ENCODE measurements at regions not wholly inside any gene's neighbourhood (a gene's known extent, or its start where the extent isn't known, plus 50 kb on each side); places are given as distances from the start of the nearest gene placed in this dataset.

DNA sequence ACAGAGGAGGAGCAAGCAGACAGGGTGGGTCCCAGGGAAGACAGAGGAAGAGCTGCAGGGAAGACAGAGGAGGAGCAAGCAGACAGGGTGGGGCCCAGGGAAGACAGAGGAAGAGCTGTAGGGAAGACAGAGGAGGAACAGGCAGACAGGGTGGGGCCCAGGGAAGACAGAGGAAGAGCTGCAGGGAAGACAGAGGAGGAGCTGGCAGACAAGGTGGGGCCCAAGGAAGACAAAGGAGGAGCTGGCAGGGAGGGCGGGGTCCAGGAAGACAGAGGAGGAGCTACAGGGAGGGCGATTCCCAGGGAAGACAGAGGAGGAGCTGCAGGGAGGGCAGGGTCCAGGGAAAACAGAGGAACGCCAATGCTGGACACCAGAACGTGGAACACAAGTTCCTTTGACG is 66.5 kb downstream of the PLXNA1 start:
- no peak for TF ChIP-seq EZH2phosphoT487 (conservative IDR thresholded peaks at IDR 0.05; ENCODE audit: low read length)
- TF ChIP-seq, protein P1, sequence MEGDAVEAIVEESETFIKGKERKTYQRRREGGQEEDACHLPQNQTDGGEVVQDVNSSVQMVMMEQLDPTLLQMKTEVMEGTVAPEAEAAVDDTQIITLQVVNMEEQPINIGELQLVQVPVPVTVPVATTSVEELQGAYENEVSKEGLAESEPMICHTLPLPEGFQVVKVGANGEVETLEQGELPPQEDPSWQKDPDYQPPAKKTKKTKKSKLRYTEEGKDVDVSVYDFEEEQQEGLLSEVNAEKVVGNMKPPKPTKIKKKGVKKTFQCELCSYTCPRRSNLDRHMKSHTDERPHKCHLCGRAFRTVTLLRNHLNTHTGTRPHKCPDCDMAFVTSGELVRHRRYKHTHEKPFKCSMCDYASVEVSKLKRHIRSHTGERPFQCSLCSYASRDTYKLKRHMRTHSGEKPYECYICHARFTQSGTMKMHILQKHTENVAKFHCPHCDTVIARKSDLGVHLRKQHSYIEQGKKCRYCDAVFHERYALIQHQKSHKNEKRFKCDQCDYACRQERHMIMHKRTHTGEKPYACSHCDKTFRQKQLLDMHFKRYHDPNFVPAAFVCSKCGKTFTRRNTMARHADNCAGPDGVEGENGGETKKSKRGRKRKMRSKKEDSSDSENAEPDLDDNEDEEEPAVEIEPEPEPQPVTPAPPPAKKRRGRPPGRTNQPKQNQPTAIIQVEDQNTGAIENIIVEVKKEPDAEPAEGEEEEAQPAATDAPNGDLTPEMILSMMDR (IDR thresholded peaks at IDR 0.05; ENCODE audit: insufficient read depth, low read length, poor library complexity, severe bottlenecking): no peak

All from SU-DHL-6 (cell line).